ENCODE measurements at regions not wholly inside any gene's neighbourhood (a gene's known extent, or its start where the extent isn't known, plus 50 kb on each side); places are given as distances from the start of the nearest gene placed in this dataset.

- TF ChIP-seq CTCF (IDR thresholded peaks at IDR 0.05): no peak
- no peak for TF ChIP-seq POLR2A (IDR thresholded peaks at IDR 0.05)
- H3K4me1 ChIP-seq: no peaks in the 10 kb centered on the region
- intact Hi-C loops (cut with DNase I): loop anchor here (10.0 kb wide), 2 partner anchors 187 to 197 kb away; no protein-coding TSS in a partner anchor
- H3K27ac ChIP-seq: no peak overlapping the region
- no peak overlapping the region for H3K4me3 ChIP-seq
- H3K36me3 ChIP-seq: no peaks in the 10 kb centered on the region
- ATAC-seq (peak in 1 of 4 donors; percentile 35), DNase-seq (no peak)
- H3K9me3 ChIP-seq: no peaks in the 10 kb centered on the region
- 48% methylated on average over 13 of the region's 18 CpGs for WGBS (ENCODE audit: insufficient coverage, low coverage, low lambda C conversion rate, missing lambda C conversion rate)
- no peaks in the 10 kb centered on the region for H3K27me3 ChIP-seq
Measured at GRCh38 chr6:168157272-168158212, 78.5 kb upstream of the FRMD1 start.

- TF ChIP-seq POLR2A (IDR thresholded peaks at IDR 0.05): no peak
- no peak for TF ChIP-seq CTCF (IDR thresholded peaks at IDR 0.05)
- Histone ChIP-seq H3K36me3 (no peaks in the 10 kb centered on the region), H3K27me3 (no peaks in the 10 kb centered on the region), H3K27ac (no peak overlapping the region), H3K4me3 (no peak overlapping the region), H3K9me3 (no peaks in the 10 kb centered on the region), H3K4me1 (no peaks in the 10 kb centered on the region)
- DNase-seq (no peak), ATAC-seq (no peak)
- 92% methylated on average over 6 of the region's 12 CpGs for WGBS (ENCODE audit: insufficient coverage, low coverage, low lambda C conversion rate, missing lambda C conversion rate)
- intact Hi-C loops (cut with DNase I): loop anchor here (10.0 kb wide), 2 partner anchors 188 to 198 kb away; no protein-coding TSS in a partner anchor
Measured at GRCh38 chr6:168156742-168157265, 77.8 kb upstream of the FRMD1 start.

GRCh38 chr6:168155821-168156741 lies 77.1 kb upstream of the FRMD1 start:
- 73% methylated on average over 21 of the region's 24 CpGs for WGBS (ENCODE audit: insufficient coverage, low coverage, low lambda C conversion rate, missing lambda C conversion rate)
- TF ChIP-seq POLR2A (IDR thresholded peaks at IDR 0.05) (no peak), CTCF (IDR thresholded peaks at IDR 0.05) (no peak)
- Histone ChIP-seq H3K4me1 (no peaks in the 10 kb centered on the region), H3K27ac (no peak overlapping the region), H3K4me3 (no peak overlapping the region), H3K36me3 (no peaks in the 10 kb centered on the region), H3K27me3 (no peaks in the 10 kb centered on the region), H3K9me3 (no peaks in the 10 kb centered on the region)
- ATAC-seq (no peak), DNase-seq (no peak)
- intact Hi-C loops (cut with DNase I): loop anchor here (10.0 kb wide), 2 partner anchors 189 to 199 kb away; no protein-coding TSS in a partner anchor

- ATAC-seq (no peak), DNase-seq (no peak)
- no peaks in the 10 kb centered on the region for H3K27me3 ChIP-seq
- intact Hi-C loops (cut with DNase I): loop anchor here (10.0 kb wide), 2 partner anchors 190 to 200 kb away; no protein-coding TSS in a partner anchor
- H3K36me3 ChIP-seq: no peaks in the 10 kb centered on the region
- H3K27ac ChIP-seq: no peak overlapping the region
- no peaks in the 10 kb centered on the region for H3K4me1 ChIP-seq
- H3K9me3 ChIP-seq: no peaks in the 10 kb centered on the region
- 84% methylated on average over 5 of the region's 5 CpGs for WGBS (ENCODE audit: insufficient coverage, low coverage, low lambda C conversion rate, missing lambda C conversion rate)
- TF ChIP-seq POLR2A (IDR thresholded peaks at IDR 0.05): no peak
- TF ChIP-seq CTCF (IDR thresholded peaks at IDR 0.05): no peak
- H3K4me3 ChIP-seq: no peak overlapping the region
Measured at GRCh38 chr6:168155193-168155592, 76.2 kb upstream of the FRMD1 start.

Measured in right lobe of liver (tissue), 6 donors.